Superior temporal gyrus (tissue), 1 donor: ENCODE measurements at regions not wholly inside any gene's neighbourhood (a gene's known extent, or its start where the extent isn't known, plus 50 kb on each side); places are given as distances from the start of the nearest gene placed in this dataset.

ENCODE experiments used
- DNase-seq: peaks from one replicate; pipeline ENCODE4 v3.0.0-alpha.2; 2016; ENCODE audit errors: extremely low spot score

DNA sequence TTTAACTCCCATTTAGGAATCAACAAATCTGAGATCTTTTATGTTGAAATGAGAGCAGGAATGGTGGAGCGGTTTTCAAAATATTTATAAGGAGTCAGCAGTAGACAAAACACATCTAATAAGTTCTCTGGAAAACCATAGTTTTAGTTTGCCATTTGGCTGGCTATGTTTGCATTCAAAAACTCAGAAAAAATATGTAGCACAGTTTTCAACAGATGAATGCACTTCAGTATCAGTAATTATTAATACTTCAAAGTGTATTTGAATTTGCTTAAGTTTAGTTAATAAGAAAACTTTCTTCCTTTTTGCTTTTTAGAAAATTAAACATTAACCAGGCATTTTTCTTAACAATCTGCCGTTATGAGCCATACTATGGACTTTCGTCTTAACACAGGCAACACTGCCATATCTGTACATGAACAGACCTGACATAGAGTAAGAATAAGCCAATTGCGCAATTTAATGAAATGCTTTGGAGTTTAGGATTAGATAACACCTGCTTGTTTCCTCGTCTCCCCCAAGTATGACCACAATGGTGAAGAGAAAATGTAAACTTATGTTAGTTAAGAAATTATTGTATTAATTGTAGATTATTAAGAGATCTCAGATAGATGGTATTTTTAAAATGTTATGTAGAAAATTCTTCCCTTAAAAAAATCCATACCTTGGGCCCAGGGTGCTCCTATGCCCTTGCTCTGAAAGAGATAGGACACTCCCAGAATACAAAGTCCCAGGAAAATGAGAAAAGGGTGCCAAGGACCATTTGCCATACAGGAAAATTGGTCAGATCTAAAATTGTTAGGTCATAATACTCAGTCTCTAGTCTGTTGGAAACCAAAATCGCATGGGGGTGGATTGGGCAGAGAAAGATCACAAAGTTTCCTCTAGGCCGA, 552.3 kb upstream of the ARGLU1 start:
- DNase-seq, result no peak

- DNase-seq, result no peak
These were observed 550.6 kb upstream of the ARGLU1 start for GRCh38 chr13:107118506-107118905.

- no peak for DNase-seq
These were observed 549.5 kb upstream of the ARGLU1 start for GRCh38 chr13:107117327-107118012.

- DNase-seq, result no peak
These were observed 545.5 kb upstream of the ARGLU1 start for GRCh38 chr13:107113387-107113786.

GRCh38 chr13:107111248-107111647, 543.3 kb upstream of the ARGLU1 start:
- DNase-seq, result no peak

DNA sequence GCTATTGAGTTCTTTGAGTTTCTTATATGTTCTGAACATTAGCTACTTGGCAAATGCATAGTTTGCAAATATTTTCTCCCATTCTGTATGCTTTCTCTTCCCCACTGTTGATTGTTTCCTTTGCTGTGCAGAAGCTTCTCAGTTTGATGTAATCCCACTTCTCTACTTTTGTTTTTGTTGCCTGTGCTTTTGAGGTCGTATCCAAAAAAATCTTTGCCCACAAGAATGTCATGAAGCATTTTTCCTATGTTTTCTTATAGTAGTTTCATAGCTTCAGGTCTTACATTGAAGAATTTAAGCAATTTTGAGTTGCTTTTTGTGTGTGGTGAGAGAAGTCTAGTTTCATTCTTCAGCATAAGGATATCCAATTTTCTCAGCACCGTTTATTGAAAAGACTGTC, 536.7 kb upstream of the ARGLU1 start:
- DNase-seq, result no peak

DNA sequence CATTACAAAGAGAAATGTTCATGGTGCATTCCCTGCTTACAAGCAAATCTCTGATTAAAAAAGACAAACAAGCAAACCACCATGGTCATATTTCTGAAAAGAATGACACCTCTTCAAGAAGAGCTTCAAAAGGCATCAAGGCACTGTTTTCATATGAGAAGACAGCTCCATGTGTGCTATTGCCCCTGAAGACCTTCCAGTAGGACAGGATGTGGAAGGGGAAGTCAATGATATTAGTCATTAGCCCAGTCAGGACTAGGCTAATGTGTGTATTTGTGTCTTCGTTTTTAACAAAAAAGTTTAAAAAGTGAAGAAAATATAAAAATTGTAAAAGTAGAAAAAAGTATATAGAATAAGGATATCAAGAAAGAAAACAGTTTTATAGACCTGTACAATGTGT, 534.7 kb upstream of the ARGLU1 start:
- no peak for DNase-seq

- DNase-seq, result no peak
These were observed 531.7 kb upstream of the ARGLU1 start for GRCh38 chr13:107099661-107100060.

DNA sequence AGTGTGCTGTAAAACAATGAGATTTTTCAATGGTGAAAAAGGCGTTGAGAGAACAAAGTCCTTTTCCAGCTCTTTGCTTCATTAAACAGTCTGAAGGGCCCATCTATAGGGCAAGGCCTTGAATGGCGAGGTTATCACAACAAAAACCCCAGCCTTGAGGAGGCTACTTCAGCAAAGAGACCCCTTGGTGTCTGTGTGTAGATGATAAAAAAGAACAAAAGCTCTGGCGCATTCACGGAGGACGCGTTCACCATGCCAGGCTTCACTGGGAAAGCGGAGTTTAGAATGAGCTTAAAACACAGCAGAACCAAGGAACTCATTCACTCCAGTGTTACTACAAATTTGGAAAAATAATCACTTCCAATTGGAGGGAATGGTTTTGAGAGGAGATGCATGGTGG, 530.0 kb upstream of the ARGLU1 start:
- no peak for DNase-seq

- DNase-seq, result no peak
These were observed 527.9 kb upstream of the ARGLU1 start for GRCh38 chr13:107095876-107096275.

- DNase-seq, result no peak
These were observed 523.9 kb upstream of the ARGLU1 start for GRCh38 chr13:107091861-107092260.

GRCh38 chr13:107091428-107091827, 523.5 kb upstream of the ARGLU1 start:
- no peak for DNase-seq

DNA sequence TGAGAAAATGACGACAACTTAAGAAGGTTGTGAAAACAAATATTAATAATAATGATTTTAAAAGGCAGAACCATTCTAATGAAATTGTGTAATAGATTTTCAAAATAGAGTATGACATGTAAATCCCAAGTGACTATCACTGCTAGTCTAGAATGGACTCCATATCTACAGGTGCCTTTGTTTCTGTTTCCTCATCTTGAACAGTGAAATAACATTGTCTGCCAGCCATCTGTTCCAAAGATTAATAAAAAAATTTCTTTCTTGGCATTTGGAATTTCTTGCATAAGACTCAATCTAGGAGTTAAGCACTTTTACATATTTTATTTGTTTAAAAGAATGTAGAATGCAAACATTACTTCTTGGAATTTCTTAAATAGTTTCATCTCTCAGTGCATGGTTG, 520.1 kb upstream of the ARGLU1 start:
- no peak for DNase-seq

DNA sequence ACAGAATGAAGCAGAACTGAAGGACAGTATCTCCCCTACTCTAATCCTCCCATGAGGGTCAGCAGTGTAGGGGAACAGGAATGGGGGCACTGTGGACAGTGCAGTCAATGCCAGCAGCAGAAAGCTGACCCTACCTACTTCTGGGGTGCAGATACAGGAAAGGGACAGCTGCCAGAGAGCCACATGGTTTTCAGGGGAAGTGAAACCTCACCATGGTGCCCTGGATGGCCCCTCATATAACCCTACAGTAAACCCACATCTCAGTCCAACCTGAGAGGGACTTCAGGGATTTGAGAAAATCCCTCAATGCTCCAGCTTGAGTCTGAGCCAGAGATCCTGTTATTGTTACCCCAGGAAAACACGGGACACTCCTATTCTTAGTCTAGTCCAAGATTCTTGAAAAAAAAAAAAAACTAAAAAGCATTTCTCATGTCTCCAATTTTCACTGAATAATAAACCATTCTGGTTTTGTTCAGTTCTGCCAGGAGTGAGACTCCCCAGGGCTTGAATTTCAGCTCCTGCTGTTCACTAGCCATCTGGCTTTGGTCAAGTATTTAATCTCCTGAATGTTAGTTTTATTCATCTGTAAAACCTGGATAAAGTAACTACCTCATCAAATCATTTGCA, 511.6 kb upstream of the ARGLU1 start:
- no peak for DNase-seq

GRCh38 chr13:107078229-107078765, 510.4 kb upstream of the ARGLU1 start:
- no peak for DNase-seq

DNA sequence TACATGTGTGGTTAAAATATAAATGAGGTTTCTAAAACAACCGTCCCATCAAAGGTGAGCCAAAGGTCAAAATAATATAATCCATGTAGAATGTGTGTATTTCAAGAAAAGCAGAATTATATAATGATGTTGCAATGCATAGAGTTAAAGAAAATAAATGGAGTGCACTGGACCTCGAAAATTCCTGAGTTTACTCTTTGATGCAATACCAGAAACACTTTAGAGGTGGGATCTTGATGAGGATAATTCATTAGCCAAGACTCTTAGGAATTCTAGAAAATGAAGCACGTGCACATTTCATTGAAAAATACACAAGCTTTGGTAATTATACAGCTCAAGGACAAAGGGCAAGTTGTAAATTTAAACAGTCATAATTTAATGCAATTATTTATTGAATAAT, 508.9 kb upstream of the ARGLU1 start:
- DNase-seq, result no peak

- no peak for DNase-seq
These were observed 507.6 kb upstream of the ARGLU1 start for GRCh38 chr13:107075576-107075975.

- no peak for DNase-seq
These were observed 502.9 kb upstream of the ARGLU1 start for GRCh38 chr13:107070792-107071191.

DNA sequence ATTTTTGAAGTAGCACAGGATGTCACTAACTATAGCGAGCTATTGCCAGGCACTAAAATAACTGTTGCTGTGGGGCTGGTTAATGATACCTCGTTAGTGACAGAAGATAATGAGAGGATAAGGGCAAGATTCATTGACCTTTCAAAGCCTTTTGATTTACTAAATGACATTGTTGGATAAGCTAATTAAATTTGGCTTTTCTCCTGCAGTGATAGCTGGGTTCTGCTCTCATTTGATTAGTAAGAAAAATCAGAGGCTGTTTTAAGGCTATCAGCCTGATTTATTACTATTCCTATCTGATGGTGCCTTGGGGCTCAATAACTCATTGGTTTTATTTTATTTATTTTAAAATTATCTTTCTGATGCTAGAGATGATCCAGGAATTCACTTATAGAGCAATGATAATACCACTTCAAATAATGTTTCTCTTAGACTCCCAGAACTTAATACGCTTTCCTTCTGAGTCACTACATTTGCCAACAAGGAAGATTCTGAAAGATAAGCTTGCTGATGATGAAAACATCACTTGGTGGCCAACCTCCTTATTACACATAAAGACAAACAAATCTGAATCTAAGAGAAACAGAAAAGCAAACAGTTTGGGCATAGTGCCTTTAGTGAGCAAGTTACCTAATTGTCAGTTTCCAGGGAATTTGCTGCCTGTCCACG, 501.3 kb upstream of the ARGLU1 start:
- DNase-seq, result no peak

- no peak for DNase-seq
These were observed 499.4 kb upstream of the ARGLU1 start for GRCh38 chr13:107067381-107067780.

DNA sequence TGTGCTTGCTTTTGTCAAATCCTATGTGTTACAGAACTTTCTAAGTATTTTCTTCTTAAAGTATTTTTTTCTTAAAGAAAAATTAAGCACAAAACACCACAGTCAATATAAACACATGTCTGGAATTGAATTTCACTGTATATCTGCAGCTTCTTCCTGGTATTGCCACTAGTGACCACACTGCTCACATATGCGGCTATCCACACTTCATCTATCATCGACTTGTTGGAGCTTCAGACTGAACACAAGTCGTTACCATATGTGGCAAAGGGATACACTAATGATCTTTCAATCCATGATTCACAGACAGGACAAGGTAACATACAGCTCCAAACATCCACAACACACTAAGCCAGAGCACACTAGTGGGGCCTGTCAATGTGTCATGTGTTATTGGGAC, 498.4 kb upstream of the ARGLU1 start:
- no peak for DNase-seq

- DNase-seq, result no peak
These were observed 497.1 kb upstream of the ARGLU1 start for GRCh38 chr13:107065036-107065435.
